ENCODE measurements at regions not wholly inside any gene's neighbourhood (a gene's known extent, or its start where the extent isn't known, plus 50 kb on each side); places are given as distances from the start of the nearest gene placed in this dataset.

DNA sequence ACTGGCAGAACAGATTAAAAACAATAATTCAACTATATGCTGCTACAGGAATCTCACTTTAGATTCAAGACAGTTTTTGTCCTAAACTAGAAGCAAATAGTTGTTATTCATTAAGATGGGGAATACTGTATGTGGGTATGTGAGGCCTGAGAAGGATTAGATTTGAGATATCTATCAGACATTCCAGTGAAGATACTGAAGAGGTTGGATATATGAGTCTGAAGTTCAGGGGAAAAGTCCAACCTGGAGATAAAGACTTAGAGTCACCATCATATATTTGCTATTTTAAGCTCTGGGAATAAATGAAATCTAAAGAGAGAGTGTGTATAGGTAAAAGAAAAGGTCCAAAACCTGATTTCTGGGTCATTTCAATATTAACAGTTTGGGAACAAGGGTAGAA, 96.2 kb upstream of the RBBP8 start (continued):
- TF ChIP-seq TEAD4 (CRISPR knock-in tag; IDR thresholded peaks at IDR 0.05) (no peak), EMX1 (CRISPR knock-in tag; IDR thresholded peaks at IDR 0.05) (no peak), NFYB (CRISPR knock-in tag; conservative IDR thresholded peaks at IDR 0.05; ENCODE audit: low read depth) (no peak), JAZF1 (CRISPR knock-in tag; IDR thresholded peaks at IDR 0.05) (no peak)
- TF ChIP-seq, protein P1, sequence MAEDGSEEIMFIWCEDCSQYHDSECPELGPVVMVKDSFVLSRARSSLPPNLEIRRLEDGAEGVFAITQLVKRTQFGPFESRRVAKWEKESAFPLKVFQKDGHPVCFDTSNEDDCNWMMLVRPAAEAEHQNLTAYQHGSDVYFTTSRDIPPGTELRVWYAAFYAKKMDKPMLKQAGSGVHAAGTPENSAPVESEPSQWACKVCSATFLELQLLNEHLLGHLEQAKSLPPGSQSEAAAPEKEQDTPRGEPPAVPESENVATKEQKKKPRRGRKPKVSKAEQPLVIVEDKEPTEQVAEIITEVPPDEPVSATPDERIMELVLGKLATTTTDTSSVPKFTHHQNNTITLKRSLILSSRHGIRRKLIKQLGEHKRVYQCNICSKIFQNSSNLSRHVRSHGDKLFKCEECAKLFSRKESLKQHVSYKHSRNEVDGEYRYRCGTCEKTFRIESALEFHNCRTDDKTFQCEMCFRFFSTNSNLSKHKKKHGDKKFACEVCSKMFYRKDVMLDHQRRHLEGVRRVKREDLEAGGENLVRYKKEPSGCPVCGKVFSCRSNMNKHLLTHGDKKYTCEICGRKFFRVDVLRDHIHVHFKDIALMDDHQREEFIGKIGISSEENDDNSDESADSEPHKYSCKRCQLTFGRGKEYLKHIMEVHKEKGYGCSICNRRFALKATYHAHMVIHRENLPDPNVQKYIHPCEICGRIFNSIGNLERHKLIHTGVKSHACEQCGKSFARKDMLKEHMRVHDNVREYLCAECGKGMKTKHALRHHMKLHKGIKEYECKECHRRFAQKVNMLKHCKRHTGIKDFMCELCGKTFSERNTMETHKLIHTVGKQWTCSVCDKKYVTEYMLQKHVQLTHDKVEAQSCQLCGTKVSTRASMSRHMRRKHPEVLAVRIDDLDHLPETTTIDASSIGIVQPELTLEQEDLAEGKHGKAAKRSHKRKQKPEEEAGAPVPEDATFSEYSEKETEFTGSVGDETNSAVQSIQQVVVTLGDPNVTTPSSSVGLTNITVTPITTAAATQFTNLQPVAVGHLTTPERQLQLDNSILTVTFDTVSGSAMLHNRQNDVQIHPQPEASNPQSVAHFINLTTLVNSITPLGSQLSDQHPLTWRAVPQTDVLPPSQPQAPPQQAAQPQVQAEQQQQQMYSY (CRISPR knock-in tag; IDR thresholded peaks at IDR 0.05): no peak
- TF ChIP-seq, protein P2, sequence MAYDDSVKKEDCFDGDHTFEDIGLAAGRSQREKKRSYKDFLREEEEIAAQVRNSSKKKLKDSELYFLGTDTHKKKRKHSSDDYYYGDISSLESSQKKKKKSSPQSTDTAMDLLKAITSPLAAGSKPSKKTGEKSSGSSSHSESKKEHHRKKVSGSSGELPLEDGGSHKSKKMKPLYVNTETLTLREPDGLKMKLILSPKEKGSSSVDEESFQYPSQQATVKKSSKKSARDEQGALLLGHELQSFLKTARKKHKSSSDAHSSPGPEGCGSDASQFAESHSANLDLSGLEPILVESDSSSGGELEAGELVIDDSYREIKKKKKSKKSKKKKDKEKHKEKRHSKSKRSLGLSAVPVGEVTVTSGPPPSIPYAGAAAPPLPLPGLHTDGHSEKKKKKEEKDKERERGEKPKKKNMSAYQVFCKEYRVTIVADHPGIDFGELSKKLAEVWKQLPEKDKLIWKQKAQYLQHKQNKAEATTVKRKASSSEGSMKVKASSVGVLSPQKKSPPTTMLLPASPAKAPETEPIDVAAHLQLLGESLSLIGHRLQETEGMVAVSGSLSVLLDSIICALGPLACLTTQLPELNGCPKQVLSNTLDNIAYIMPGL (CRISPR knock-in tag; IDR thresholded peaks at IDR 0.05): no peak

GRCh38 chr18:22838221-22838620, 94.9 kb upstream of the RBBP8 start:
- H3K27me3 Mint-ChIP-seq (ENCODE audit: low read depth): no peaks in the 10 kb centered on the region
- no peak overlapping the region for H3K4me3 Mint-ChIP-seq
- CTCF ChIA-PET: interaction anchor here (0.6 to 2.5 kb wide), 3 partner anchors 25 to 231 kb away, joined by 4 to 8 read pairs (median 5); no protein-coding TSS in a partner anchor
- H3K4me1 Mint-ChIP-seq: no peaks in the 10 kb centered on the region; the same call in 1 of the 2 replicates
- DNase-seq (ENCODE audit: low spot score) (no peak), ATAC-seq (no peak)
- POLR2A ChIA-PET: no interaction called here
- H3K36me3 Mint-ChIP-seq: no peaks in the 10 kb centered on the region
- H3K9me3 Mint-ChIP-seq: no peaks in the 10 kb centered on the region
- H3K27ac Mint-ChIP-seq: no peak overlapping the region
- no peak for TF ChIP-seq SOX15 (CRISPR knock-in tag; IDR thresholded peaks at IDR 0.05)
- TF ChIP-seq NFATC4 (CRISPR knock-in tag; IDR thresholded peaks at IDR 0.05): no peak
- TF ChIP-seq ZNF232 (CRISPR knock-in tag; IDR thresholded peaks at IDR 0.05): no peak
- TF ChIP-seq ZNF396 (CRISPR knock-in tag; IDR thresholded peaks at IDR 0.05; ENCODE audit: borderline replicate concordance): no peak
- TF ChIP-seq ZNF671 (CRISPR knock-in tag; IDR thresholded peaks at IDR 0.05): no peak
- no peak for TF ChIP-seq RORB (CRISPR knock-in tag; IDR thresholded peaks at IDR 0.05)
- TF ChIP-seq STAT6 (CRISPR knock-in tag; conservative IDR thresholded peaks at IDR 0.05; ENCODE audit: low read depth): no peak
- TF ChIP-seq MYBL2 (CRISPR knock-in tag; IDR thresholded peaks at IDR 0.05): no peak
- TF ChIP-seq, protein P3, sequence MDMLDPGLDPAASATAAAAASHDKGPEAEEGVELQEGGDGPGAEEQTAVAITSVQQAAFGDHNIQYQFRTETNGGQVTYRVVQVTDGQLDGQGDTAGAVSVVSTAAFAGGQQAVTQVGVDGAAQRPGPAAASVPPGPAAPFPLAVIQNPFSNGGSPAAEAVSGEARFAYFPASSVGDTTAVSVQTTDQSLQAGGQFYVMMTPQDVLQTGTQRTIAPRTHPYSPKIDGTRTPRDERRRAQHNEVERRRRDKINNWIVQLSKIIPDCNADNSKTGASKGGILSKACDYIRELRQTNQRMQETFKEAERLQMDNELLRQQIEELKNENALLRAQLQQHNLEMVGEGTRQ (CRISPR knock-in tag; IDR thresholded peaks at IDR 0.05): no peak
- no peak for TF ChIP-seq ZNF416 (CRISPR knock-in tag; IDR thresholded peaks at IDR 0.05)
- TF ChIP-seq ZBTB43 (CRISPR knock-in tag; IDR thresholded peaks at IDR 0.05): no peak
- TF ChIP-seq ATF1 (CRISPR knock-in tag; IDR thresholded peaks at IDR 0.05): no peak
- no peak for TF ChIP-seq FOXP1 (CRISPR knock-in tag; IDR thresholded peaks at IDR 0.05; ENCODE audit: borderline replicate concordance)
- TF ChIP-seq, protein P4, sequence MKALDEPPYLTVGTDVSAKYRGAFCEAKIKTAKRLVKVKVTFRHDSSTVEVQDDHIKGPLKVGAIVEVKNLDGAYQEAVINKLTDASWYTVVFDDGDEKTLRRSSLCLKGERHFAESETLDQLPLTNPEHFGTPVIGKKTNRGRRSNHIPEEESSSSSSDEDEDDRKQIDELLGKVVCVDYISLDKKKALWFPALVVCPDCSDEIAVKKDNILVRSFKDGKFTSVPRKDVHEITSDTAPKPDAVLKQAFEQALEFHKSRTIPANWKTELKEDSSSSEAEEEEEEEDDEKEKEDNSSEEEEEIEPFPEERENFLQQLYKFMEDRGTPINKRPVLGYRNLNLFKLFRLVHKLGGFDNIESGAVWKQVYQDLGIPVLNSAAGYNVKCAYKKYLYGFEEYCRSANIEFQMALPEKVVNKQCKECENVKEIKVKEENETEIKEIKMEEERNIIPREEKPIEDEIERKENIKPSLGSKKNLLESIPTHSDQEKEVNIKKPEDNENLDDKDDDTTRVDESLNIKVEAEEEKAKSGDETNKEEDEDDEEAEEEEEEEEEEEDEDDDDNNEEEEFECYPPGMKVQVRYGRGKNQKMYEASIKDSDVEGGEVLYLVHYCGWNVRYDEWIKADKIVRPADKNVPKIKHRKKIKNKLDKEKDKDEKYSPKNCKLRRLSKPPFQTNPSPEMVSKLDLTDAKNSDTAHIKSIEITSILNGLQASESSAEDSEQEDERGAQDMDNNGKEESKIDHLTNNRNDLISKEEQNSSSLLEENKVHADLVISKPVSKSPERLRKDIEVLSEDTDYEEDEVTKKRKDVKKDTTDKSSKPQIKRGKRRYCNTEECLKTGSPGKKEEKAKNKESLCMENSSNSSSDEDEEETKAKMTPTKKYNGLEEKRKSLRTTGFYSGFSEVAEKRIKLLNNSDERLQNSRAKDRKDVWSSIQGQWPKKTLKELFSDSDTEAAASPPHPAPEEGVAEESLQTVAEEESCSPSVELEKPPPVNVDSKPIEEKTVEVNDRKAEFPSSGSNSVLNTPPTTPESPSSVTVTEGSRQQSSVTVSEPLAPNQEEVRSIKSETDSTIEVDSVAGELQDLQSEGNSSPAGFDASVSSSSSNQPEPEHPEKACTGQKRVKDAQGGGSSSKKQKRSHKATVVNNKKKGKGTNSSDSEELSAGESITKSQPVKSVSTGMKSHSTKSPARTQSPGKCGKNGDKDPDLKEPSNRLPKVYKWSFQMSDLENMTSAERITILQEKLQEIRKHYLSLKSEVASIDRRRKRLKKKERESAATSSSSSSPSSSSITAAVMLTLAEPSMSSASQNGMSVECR (CRISPR knock-in tag; IDR thresholded peaks at IDR 0.05; ENCODE audit: borderline replicate concordance): no peak
- TF ChIP-seq E2F4 (CRISPR knock-in tag; IDR thresholded peaks at IDR 0.05; ENCODE audit: borderline replicate concordance, low read depth): no peak

Data from WTC11 (cell line).